SK-N-SH treated with all-trans-retinoic acid at 6 μM for 48 hours (cell line): ENCODE measurements at regions not wholly inside any gene's neighbourhood (a gene's known extent, or its start where the extent isn't known, plus 50 kb on each side); places are given as distances from the start of the nearest gene placed in this dataset.

Experiments used
- GLIS3 ChIP-seq: fragments of 250-450 bp; sonication (Bioruptor Pico); IDR thresholded peaks from 2 replicates; pipeline ENCODE4 v1.5.0; 2020; ENCODE audit warnings: mild to moderate bottlenecking, moderate library complexity
- OSR1 ChIP-seq: fragments of 250-450 bp; sonication (Bioruptor Pico); IDR thresholded peaks from 2 replicates; pipeline ENCODE4 v1.8.0; 2022; ENCODE audit warnings: moderate library complexity, mild to moderate bottlenecking, inconsistent platforms
- PATZ1 ChIP-seq: fragments of 250-450 bp; sonication (Bioruptor Pico); IDR thresholded peaks from 2 replicates; pipeline ENCODE4 v1.8.0; 2020; ENCODE audit warnings: mild to moderate bottlenecking, moderate library complexity, borderline replicate concordance
- RARB ChIP-seq: fragments of 250-450 bp; sonication (Bioruptor Pico); IDR thresholded peaks from 2 replicates; pipeline ENCODE4 v1.8.0; 2021; ENCODE audit warnings: mild to moderate bottlenecking, moderate library complexity
- ZNF70 ChIP-seq: fragments of 450-650 bp; formaldehyde crosslinking; IDR thresholded peaks from 2 replicates; pipeline ENCODE4 v1.5.0; 2020; ENCODE audit warnings: mild to moderate bottlenecking, moderate library complexity

DNA sequence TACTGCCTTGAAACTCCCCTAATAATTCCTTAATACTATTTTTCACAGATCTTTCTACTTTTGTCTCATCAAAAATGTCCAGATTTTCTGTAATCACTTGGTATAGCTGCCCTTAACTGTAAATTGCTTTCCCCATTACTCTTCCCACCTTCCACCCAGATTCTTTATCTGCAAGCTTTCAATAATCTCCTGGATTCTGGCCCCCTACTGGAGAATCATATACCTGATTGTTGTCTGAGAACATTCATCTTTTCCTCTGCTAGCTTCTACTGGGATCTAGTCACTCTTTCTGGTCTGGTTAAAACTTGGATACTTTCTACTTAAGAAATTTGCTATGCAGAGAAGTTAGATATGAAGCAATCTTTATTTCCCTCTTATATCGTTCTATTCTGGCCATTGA is 552.6 kb downstream of the PCDH19 start:
- TF ChIP-seq PATZ1 (CRISPR knock-in tag) (no peak), RARB (CRISPR knock-in tag) (no peak), OSR1 (CRISPR knock-in tag) (no peak), ZNF70 (CRISPR knock-in tag) (no peak), GLIS3 (no peak)
